Esophagus squamous epithelium (tissue), 5 donors: ENCODE measurements at regions not wholly inside any gene's neighbourhood (a gene's known extent, or its start where the extent isn't known, plus 50 kb on each side); places are given as distances from the start of the nearest gene placed in this dataset.

Experiments used
- DNase-seq: peaks from one replicate; lab custom pipeline; 2025; lab: John Stamatoyannopoulos, UW
- H3K27ac ChIP-seq, 4 donors: fragments of 200-600 bp; sonication (generic); one replicate each; pipeline ENCODE4 v1.5.1; 2016 to 2019; ENCODE audit warnings: mild to moderate bottlenecking in 1 of 4
- H3K27me3 ChIP-seq, 4 donors: fragments of 200-600 bp; sonication (generic); 1 replicate in 3 of 4; 2 replicates in 1 of 4; pipeline versions ENCODE4 v1.5.1 to v1.6.0; 2017 to 2021; ENCODE audit warnings: antibody characterized with exemption in 1 of 4
- H3K36me3 ChIP-seq, 3 donors: fragments of 200-600 bp; sonication (generic); one replicate each; pipeline ENCODE4 v1.5.1; 2016 to 2019
- H3K4me1 ChIP-seq, 3 donors: fragments of 200-600 bp; sonication (generic); one replicate each; pipeline ENCODE4 v1.5.1; 2017 to 2019
- H3K4me3 ChIP-seq, 4 donors: fragments of 200-600 bp; sonication (generic); 1 replicate in 3 of 4; 2 replicates in 1 of 4; pipeline ENCODE4 v1.5.1; 2016 to 2019; ENCODE audit warnings: mild to moderate bottlenecking in 2 of 4, moderate library complexity in 1 of 4
- H3K9me3 ChIP-seq, 3 donors: fragments of 200-600 bp; sonication (generic); one replicate each; pipeline ENCODE4 v1.5.1; 2016 to 2019
- CTCF ChIP-seq, 6 experiments: fragments of 450-650 bp in 4 of 6; fragments of 200-600 bp in 2 of 6; sonication (generic) in 2 of 6; IDR thresholded peaks; one replicate each; pipeline ENCODE4 v1.5.1; 2016 to 2019; ENCODE audit warnings: antibody characterized with exemption in 6 of 6, mild to moderate bottlenecking in 4 of 6, moderate library complexity in 4 of 6
- POLR2A ChIP-seq, 4 donors: fragments of 450-650 bp; IDR thresholded peaks; one replicate each; pipeline ENCODE4 v1.6.1; 2017; ENCODE audit warnings: antibody characterized with exemption in 4 of 4, mild to moderate bottlenecking in 4 of 4, moderate library complexity in 3 of 4
- WGBS, 2 donors: methylation state at CpG; one replicate each; pipeline ENCODE4 v1.1.5; 2018; 5-methylcytosine and 5-hydroxymethylcytosine counted together
- intact Hi-C: fragments of 100-400 bp; cut with DNase I; formaldehyde crosslinking; loops from one replicate; pipeline ENCODE4 v1.15.0; 2022
- donor health status: DM: yes; HTN: yes; CAD: no.

- H3K4me1 ChIP-seq = no peaks in the 10 kb centered on the region
- DNase-seq = no peak
- intact Hi-C loops = no loop called here
- 50 to 86% methylated on average over 2 to 3 of the region's 3 CpGs for WGBS, 2 donors
- no peaks in the 10 kb centered on the region for H3K9me3 ChIP-seq
- no peak overlapping the region for H3K27ac ChIP-seq
- no peak overlapping the region for H3K4me3 ChIP-seq
- H3K27me3 ChIP-seq = no peaks in the 10 kb centered on the region
- TF ChIP-seq CTCF (IDR thresholded peaks at IDR 0.05) (no peak), POLR2A (IDR thresholded peaks at IDR 0.05) (no peak)
- no peaks in the 10 kb centered on the region for H3K36me3 ChIP-seq
Measured at GRCh38 chr4:175443547-175443946, 368.5 kb downstream of the GPM6A start.

GRCh38 chr4:175444512-175444911, 367.6 kb downstream of the GPM6A start:
- Histone ChIP-seq H3K27ac (no peak overlapping the region), H3K27me3 (no peaks in the 10 kb centered on the region), H3K4me1 (no peaks in the 10 kb centered on the region), H3K36me3 (no peaks in the 10 kb centered on the region), H3K4me3 (no peak overlapping the region), H3K9me3 (no peaks in the 10 kb centered on the region)
- no peak for DNase-seq
- TF ChIP-seq POLR2A (IDR thresholded peaks at IDR 0.05) (no peak), CTCF (IDR thresholded peaks at IDR 0.05) (no peak)
- intact Hi-C loops = no loop called here
- WGBS, 2 donors = 43 to 66% methylated on average over 4 of the region's 4 CpGs

GRCh38 chr4:175447016-175447415, 365.0 kb downstream of the GPM6A start:
- 15 to 24% methylated on average over 1 of the region's 1 CpG for WGBS, 2 donors
- intact Hi-C loops = no loop called here

GRCh38 chr4:175450446-175450845, 361.6 kb downstream of the GPM6A start:
- Histone ChIP-seq H3K27me3 (no peaks in the 10 kb centered on the region), H3K9me3 (peaks cover 0 to 5% (median 0%) of the 10 kb centered on the region in 3 donors), H3K27ac (no peak overlapping the region), H3K36me3 (no peaks in the 10 kb centered on the region), H3K4me3 (no peak overlapping the region), H3K4me1 (no peaks in the 10 kb centered on the region)
- intact Hi-C loops = no loop called here
- TF ChIP-seq CTCF (IDR thresholded peaks at IDR 0.05) (no peak), POLR2A (IDR thresholded peaks at IDR 0.05) (no peak)
- DNase-seq = no peak

More at GRCh38 chr4:175447016-175447415, 365.0 kb downstream of the GPM6A start:
- H3K9me3 ChIP-seq = no peaks in the 10 kb centered on the region
- no peaks in the 10 kb centered on the region for H3K27me3 ChIP-seq
- no peak for DNase-seq
- no peaks in the 10 kb centered on the region for H3K36me3 ChIP-seq
- TF ChIP-seq POLR2A (IDR thresholded peaks at IDR 0.05) = no peak
- TF ChIP-seq CTCF (IDR thresholded peaks at IDR 0.05) = no peak
- no peak overlapping the region for H3K27ac ChIP-seq
- H3K4me1 ChIP-seq = no peaks in the 10 kb centered on the region
- no peak overlapping the region for H3K4me3 ChIP-seq

- H3K27me3 ChIP-seq = no peaks in the 10 kb centered on the region
- intact Hi-C loops = no loop called here
- H3K9me3 ChIP-seq = peaks cover 0 to 7% (median 0%) of the 10 kb centered on the region in 3 donors
- no peak for DNase-seq
- H3K4me3 ChIP-seq = no peak overlapping the region
- WGBS, 2 donors = 66 to 67% methylated on average over 8 of the region's 8 CpGs
- H3K36me3 ChIP-seq = no peaks in the 10 kb centered on the region
- no peaks in the 10 kb centered on the region for H3K4me1 ChIP-seq
- no peak for TF ChIP-seq POLR2A (IDR thresholded peaks at IDR 0.05)
- TF ChIP-seq CTCF (IDR thresholded peaks at IDR 0.05) = no peak
- H3K27ac ChIP-seq = no peak overlapping the region
Measured at GRCh38 chr4:175451238-175451965, 360.7 kb downstream of the GPM6A start.
